Daoy (cell line): ENCODE measurements at regions not wholly inside any gene's neighbourhood (a gene's known extent, or its start where the extent isn't known, plus 50 kb on each side); places are given as distances from the start of the nearest gene placed in this dataset.

Experiments
- DNase-seq: peaks from one replicate; pipeline ENCODE4 v3.0.0-alpha.2; 2015; ENCODE audit warnings: low read depth

- DNase-seq: no peak
Observed at GRCh38 chrX:5086388-5086787, 1142.3 kb downstream of the NLGN4X start.

GRCh38 chrX:5084279-5084678 lies 1144.4 kb downstream of the NLGN4X start:
- no peak for DNase-seq

GRCh38 chrX:5082705-5083104 lies 1146.0 kb downstream of the NLGN4X start:
- DNase-seq: no peak

GRCh38 chrX:5080791-5081190 lies 1147.9 kb downstream of the NLGN4X start:
- DNase-seq: no peak

GRCh38 chrX:5068550-5068949 lies 1160.1 kb downstream of the NLGN4X start:
- no peak for DNase-seq

- no peak for DNase-seq
Observed at GRCh38 chrX:5057786-5058185, 1170.9 kb downstream of the NLGN4X start.

GRCh38 chrX:5054852-5055251 lies 1173.8 kb downstream of the NLGN4X start:
- DNase-seq: no peak

GRCh38 chrX:5051831-5052491 lies 1176.7 kb downstream of the NLGN4X start:
- peak; percentile 0 for DNase-seq

GRCh38 chrX:5042563-5042962 lies 1186.1 kb downstream of the NLGN4X start:
- no peak for DNase-seq

- DNase-seq: no peak
Observed at GRCh38 chrX:5031792-5032191, 1196.9 kb downstream of the NLGN4X start.

GRCh38 chrX:5015451-5015850 lies 1213.2 kb downstream of the NLGN4X start:
- DNase-seq: no peak

GRCh38 chrX:4994855-4995254 lies 1233.8 kb downstream of the NLGN4X start:
- no peak for DNase-seq

GRCh38 chrX:4978613-4979012 lies 1250.1 kb downstream of the NLGN4X start:
- no peak for DNase-seq

GRCh38 chrX:4971646-4972045 lies 1257.0 kb downstream of the NLGN4X start:
- no peak for DNase-seq

GRCh38 chrX:4964112-4964511 lies 1250.7 kb upstream of the PRKX start:
- no peak for DNase-seq

GRCh38 chrX:4963432-4963831 lies 1250.0 kb upstream of the PRKX start:
- no peak for DNase-seq

GRCh38 chrX:4944767-4945166 lies 1231.3 kb upstream of the PRKX start:
- no peak for DNase-seq

GRCh38 chrX:4936315-4936714 lies 1222.9 kb upstream of the PRKX start:
- no peak for DNase-seq

GRCh38 chrX:4935846-4936245 lies 1222.4 kb upstream of the PRKX start:
- no peak for DNase-seq

GRCh38 chrX:4935401-4935800 lies 1222.0 kb upstream of the PRKX start:
- DNase-seq: no peak

GRCh38 chrX:4932790-4933189 lies 1219.3 kb upstream of the PRKX start:
- no peak for DNase-seq

- no peak for DNase-seq
Observed at GRCh38 chrX:4930426-4930825, 1217.0 kb upstream of the PRKX start.

GRCh38 chrX:4925911-4926310 lies 1212.5 kb upstream of the PRKX start:
- DNase-seq: no peak

GRCh38 chrX:4909348-4909747 lies 1195.9 kb upstream of the PRKX start:
- no peak for DNase-seq
